GM19463 (cell line): ENCODE measurements at regions not wholly inside any gene's neighbourhood (a gene's known extent, or its start where the extent isn't known, plus 50 kb on each side); places are given as distances from the start of the nearest gene placed in this dataset.

Source experiments
- ATAC-seq: cut with Tn5 transposase; IDR thresholded peaks from one replicate; pipeline ENCODE4 v1.9.1; 2021; ENCODE audit warnings: mild to moderate bottlenecking, moderate library complexity; ENCODE audit not compliant: unreplicated experiment

DNA sequence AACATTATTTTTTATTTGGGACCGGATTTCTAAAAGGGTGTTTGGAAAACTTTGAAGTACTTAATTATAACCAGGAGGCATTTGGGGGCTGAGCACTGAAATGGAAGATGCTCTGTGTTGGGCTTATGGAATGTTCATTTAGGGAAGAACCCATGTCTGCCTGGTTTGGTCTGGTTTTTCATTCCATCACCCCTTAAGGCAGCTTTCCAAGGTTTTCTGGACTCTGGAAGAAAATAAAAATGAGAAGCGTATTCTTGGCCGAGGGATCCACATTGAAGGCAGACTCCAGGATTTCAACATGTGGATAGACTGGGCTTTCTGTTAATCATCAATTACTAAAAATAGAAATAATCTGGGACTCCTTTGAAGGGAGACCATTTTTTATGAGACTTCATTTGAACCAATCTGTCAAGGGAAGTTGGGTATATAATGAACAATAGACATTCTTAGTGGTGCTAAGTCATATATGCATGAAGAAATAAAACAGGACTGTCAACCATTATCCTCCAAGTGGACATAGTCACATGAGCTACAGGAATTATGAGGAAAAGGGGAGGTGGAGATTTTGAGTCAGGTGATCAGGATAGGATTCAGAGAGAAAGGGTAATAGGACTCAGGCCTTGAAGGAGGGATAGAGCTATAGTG, 270.5 kb upstream of the ADAMTS9 start:
- ATAC-seq = no peak

DNA sequence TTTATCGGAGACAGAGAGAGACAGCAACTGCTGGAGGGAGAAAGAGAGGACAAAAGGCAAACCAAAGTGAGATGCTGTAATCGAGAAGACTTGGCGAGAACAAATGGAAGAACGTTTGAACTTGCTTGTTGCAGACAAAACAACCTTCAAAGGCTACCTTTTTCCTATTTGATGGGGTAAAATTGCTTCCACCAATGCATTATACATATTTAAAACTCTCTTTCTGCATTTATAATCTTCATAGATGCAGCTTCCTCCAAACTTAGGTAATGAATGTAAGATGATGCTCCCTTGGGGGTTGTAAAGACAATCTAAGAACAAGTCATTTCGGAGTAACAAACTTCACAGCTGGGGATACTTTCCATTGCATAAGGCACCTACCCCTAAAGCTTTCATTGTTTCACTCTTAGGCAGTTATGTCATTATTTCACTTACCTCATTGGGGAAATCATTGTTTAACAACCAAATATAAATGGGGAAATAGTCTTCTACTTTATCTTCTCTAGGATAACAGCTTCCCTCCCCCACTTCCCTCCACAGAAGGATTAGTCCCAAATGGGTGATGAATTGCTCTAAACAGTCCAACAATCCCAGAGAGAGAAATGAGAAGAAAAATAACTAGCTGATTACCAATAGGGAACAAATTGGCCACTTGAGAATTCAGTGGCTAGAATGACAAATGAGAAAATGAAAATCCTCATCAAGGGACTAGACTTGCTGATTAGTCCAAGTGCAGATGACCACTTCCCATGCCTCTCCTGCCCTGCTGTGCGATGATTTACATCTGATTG, 269.8 kb upstream of the ADAMTS9 start:
- no peak for ATAC-seq

DNA sequence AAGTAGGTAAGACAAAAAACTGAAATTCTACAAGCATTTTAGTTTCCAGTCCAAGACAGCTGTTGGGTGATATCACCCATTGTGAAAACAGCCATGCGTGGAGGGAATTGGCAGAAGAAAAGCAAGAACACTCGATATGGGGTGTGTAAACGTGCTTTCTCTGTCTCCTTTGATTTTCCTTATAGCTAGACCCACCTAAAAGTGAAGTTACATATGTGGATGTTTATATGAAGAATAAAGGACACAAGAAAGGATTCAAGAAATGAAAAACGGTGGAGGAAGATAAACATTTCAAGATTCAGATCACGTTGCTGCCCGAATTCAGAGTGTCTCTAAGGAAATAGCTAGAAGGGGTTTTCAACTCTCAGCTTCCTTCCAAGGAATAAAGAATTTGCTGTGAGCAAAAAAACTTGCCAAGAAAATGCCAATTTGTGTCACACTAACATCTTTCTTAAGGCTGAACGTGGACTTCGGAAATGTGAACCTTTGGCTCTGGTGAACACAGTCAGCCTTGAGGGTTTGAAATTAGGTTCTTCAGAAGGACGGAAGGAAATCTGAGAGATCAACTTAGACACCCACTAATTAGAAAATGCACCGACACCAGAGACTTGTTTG, 269.0 kb upstream of the ADAMTS9 start:
- no peak for ATAC-seq

DNA sequence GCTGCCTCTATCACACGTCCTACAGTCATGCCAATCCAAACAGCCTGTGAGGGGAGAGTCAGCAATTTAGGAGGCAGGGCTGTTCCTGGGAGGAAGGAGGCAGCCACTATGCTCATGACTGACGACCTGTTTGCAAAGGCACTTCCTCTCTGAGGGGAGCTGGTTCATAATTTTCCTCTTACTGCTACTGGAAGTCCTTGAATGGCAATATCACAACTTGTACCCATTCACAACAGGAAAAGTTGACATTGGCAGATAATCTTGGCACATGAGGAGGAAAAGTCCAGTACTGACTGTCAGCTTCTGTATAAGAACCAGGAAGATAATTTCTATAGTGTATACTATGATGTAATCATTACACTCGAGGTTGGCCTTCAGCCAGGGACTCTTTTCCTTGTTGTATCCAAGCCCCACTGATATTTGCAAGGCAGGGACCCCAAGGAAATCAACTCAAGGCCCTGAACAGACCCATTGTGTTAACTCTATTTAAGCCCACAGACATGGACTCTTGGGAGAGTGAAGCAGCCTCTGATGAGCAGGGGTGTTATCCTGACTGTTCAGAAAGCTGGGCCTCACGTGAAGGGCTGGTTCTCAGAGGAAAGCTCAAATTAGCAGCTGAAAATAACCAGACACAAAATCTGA, 267.3 kb upstream of the ADAMTS9 start:
- no peak for ATAC-seq

DNA sequence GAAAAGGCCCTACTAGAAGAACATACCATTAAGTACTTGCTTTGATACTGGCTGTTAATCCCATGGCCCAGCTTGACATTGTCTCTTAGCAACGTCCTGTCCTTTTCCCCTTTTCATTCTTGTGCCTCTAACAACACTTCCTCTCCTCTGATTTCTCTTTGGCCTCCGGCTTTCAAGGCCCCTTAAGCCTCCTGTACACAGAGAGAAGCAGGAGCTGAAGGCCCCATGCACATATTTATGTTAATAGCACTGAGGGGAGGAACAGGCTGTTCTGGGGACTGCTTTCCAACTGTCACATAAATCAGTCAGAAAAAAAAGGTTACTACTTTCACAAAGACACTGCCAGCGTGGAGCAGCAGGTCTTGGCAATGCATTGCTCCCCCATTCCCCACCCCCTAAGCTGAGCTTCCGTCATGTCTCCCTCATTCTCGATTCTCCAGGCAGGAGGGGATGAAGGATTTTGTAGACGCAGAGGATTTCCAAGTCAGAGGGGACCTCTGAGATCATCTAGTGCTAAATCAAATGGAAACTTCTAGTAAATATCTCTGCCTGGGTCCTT, 257.4 kb upstream of the ADAMTS9 start:
- ATAC-seq = no peak

DNA sequence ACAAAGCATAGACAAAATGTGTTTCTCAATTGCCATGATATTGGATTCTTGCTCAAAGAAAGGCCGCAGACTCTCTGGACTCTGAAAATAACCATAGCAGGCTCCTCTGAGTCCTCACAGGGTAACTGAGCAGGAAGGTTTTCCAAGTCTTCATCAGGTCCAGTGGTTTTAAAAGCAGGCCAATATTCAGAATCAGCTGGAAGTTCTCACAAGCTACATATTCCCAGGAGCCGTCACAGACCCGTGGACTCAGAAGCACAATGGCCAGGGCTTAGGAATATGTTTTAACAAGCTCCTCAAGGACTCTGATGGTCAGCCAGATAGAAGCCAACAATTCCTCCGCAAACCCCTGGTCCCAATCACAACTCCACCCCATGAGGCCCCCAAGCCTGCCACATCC, 256.1 kb upstream of the ADAMTS9 start:
- no peak for ATAC-seq

DNA sequence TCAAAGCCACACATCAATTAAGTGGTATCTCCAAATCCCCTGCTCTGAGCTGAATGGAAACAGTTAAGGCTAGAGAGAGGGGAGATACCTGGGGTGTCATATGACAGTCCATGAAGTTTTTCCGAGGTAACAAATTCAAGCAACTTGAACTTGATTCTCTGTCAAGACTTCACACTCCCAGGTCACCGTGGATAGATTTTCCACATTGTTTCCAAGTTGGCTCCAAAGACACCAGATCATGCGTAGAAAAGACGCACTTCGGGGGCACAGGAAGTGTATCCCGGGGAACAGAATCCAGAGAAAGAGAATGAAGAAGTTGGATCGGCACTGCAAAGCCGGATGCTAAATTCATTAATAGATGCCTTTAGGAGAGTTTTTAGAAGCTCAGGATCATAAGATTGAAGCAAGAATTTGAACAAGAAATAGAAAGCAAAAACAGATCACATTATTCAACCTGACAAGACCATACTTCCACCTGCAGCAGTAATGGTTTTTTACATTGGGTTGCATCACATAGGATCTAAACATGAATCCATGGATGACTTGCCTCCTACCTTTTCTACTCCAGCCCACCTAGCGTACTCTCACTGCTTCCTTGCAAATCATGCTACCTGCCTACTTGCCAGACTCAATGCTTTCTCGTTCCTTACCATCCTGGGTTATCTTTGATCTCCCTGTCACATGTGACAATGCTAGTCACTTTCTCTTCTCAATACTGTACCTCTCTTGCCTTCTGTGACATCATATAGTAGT, 253.0 kb upstream of the ADAMTS9 start:
- no peak for ATAC-seq

DNA sequence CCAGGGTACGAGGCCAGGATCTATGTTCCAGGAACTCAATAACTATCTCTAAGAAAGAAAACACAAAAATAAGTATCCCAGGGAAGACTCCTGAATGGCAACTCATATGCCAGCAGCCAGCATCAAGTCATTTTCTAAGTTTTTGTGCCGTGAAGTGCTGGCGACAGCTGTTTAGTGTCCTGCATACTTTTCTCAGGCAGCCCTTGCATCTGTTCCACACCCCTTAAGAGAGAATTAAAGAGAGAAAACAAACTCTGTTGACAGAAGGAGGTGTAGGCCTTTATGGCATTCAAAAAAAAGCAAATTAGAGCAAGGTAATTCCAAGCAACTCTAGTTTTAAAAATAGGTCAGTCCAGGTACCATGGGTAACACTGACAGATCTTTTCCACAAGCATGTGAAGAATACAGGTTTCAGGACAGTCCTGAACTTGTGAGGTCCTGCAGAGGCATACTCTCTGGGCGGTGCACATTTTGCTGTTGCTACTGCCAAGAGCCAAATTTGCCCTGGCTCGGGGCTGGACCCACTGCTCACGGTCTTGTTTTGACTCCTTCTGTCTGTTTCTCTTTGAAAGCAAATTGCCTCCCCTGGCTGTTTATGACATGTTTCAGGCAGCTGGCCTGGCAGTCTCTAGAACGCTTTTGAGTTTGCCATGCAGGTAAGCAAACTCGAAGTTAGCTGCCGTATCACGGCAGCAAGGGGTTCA, 252.1 kb upstream of the ADAMTS9 start:
- ATAC-seq = no peak

DNA sequence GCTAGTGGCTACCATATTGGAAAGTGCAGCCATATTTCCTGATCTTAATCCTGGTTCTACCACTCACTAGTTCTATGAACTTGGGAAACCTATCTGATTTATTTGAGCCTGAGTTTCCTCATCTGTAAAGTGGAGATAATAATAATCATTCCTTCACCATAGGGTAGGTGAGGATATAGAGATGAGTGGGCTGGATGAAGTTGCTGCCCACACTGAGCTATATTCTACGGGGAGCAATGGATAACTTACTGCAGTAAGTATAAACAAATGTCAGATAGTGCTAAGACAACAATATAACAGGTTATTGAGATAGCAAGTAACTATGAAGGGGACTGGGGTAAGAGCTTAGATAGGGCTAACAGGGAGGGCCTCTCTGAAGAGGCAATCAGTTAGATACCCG, 251.5 kb upstream of the ADAMTS9 start:
- no peak for ATAC-seq

DNA sequence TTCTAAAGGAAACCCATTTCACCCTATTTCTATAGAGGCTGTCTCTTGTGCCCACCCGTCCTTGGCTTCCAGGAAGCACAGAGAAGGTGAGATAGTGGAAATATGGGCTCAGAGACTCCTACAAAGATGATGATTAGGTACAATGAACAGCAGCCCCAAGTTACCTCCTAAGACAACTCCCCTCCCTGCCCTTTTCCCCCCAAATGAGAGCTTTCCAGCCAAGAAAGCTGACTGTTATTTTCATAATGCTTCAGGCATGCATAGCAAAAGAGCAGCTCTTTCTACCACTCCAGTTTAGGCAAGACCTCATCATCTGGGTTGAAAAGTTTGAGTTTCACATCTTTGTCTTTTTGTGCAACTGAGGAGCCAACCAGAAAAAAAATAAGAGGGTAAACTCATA, 248.8 kb upstream of the ADAMTS9 start:
- ATAC-seq = no peak

DNA sequence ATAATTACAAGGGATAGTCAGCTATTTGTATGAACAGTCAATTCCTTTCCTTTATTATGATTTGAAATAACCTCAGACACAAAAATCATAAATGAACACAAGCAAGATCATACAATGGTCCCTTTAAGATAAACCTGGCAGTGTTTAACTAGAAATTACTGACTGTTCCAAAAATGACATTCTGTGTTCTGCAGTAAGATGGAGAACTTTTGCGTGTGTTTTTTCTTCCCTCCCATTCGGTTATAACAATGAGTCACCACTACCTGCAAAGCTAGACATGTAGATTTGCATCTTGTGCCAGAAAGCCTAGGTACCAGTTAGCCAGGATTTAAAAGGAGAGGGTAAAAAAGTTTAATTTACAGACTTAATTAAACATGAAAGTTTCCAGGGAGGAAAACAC, 248.2 kb upstream of the ADAMTS9 start:
- ATAC-seq = no peak

DNA sequence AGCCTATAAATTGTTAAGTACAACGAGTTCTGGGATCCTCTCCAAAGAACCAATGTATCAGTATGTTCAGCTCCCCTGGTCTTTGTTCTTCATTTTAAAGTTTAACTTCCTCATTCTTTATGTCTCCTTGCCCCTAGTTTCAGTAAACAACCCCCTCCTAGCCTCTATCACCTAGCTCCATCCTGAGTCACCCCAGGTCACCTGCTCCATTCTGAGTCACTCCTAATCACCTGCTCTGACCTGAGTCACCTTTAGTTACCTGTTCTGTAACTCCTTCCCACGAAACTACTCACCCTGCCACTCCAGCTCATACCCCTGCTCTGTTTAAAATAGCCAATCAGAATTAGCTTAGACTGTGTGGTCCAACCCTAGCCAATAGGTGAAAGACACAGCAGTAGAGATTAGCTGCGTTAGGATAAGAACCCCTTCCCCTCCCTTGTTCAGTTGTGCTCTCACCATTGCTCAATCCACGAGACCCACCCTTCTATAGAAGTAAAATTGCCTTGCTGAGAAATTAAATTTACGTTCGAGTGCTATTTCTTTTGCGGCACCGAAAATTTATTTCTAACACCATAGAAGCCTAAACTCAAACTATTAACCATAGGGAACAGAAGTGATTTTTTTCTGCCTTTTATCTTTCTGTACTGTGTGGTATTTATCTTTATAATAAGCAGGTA, 245.0 kb upstream of the ADAMTS9 start:
- no peak for ATAC-seq

DNA sequence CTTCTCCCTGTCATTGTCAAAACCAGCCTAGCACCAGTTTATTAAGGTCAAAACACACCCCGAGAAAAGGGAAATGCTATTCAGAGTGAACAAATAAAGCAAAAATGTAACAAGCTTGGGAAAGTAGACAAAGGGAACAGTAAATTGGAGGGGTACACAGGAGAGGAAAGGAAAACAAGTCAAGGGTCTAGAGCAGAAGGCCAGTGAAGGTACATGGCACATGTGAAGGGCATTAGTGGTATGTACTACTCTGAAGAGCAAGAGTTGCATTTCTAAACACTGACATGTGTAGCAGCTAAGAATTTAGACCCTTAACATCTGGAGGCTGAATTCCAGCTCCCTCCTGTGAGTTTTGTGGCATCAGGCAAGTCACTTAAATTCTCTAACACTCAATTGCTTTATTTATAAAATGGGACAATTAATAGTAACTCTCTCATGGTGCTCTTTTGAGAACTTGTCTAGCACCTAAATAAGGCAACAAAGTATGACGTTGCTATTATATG, 244.3 kb upstream of the ADAMTS9 start:
- no peak for ATAC-seq

DNA sequence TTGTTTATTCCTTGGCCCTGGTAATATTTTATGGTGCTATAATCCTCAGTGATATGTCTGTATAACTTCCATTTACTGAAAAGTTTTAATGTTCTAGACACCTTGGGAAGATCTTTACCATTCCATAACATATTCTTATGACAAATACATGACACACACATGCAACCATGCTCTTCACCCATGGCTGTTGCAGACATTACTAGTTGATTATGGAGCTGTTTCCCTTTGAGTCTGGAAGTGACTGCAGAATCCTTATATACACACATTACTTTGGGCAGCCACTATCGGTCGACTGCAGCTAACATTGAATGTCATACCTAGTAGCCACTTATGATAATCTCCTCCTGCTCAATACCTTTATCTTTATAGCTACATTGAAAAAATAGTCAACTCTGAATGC, 243.1 kb upstream of the ADAMTS9 start:
- ATAC-seq = no peak

DNA sequence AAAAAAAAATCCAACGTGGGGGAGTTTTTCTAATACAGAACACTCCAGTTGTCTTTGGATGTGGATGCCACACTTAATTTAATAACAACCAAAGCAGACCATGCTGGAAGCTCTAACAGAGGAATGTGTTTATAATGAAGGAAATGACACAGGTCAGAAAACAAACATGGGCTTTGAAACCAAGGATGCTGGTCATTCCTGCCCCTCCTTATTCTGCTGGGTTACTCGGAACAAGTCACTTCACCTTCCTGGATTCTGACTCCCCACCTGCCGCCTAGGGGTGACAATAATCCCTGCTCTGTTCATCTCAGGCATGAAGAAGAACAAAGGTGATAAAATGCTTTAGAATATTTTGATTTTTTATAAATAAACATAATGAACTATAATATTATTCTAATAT, 240.9 kb upstream of the ADAMTS9 start:
- ATAC-seq = no peak

DNA sequence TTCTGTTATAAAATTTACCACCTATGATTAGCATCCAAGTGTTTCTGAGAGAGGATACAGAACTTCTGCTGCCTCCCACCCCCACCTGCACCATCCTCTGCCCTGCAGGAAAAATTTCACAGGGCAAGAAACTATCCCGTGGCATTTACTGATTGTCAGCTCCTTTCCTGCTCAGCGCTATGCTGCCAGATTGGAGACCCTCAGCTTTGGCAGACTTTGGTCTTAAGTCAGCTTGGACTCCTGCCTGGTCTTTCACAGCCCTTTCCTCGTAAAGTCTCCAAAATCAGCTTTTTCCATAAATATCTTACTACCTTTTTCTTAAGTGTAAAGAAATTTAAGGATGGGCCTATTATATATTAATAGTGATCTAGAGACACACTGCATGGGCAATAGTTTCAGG, 239.9 kb upstream of the ADAMTS9 start:
- no peak for ATAC-seq

DNA sequence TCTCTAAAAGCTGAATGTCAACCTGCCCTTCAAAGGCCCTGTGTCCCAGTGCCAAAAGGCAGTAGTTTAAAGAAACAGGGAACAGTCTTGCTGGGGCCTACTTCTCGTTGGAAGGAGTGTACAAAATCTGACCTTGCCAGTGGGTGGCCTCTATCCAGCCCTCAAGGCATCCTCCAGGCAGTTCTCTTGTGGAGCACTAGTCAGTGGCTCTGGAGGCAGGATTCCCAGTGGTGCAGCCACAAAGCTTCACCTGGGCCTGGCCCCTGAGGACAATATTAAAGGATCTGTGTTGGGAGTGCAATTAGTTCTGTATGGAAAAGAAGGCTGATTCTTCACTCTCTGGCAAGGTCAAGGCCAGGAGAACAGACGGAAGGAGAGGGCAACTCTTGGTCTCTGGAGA, 237.8 kb upstream of the ADAMTS9 start:
- ATAC-seq = no peak

DNA sequence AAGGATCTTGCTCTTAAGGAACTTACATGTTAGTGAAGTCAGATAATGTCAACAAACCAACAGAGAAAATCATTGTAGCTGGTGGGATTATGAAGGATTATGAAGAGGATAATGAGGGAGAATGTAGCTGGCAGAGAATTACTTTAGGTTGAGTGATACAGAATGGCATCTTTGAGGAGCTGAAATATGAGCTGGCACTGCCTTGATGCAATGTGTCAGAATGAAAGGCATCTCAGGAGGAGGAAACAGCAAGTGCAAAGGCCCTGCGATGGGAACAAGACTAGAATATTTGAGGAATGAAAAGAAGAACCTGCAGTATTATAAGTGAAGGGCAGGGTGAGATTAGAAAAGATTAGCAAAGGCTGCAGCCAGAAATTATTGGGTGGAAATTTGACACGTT, 237.2 kb upstream of the ADAMTS9 start:
- no peak for ATAC-seq

DNA sequence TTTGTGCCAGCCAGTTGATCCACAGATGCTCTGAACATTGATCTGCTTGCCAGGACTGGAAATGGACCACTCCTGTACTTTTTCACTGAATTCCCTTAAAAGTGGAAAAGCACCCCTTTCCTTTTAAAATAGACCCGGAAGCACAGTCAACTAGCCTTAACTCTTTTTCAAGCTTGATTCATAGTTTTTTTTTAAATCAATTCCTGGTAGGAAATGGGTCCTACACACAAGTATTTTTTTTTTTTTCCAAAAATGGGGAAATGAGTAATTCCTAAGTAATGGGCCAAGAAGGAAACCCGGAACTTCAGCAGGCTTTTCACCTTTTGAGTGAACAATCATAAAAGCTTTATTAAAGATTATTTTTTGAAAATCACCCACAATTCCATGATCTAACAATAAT, 234.4 kb upstream of the ADAMTS9 start:
- ATAC-seq = no peak
